GM23338 (cell line): ENCODE measurements at regions not wholly inside any gene's neighbourhood (a gene's known extent, or its start where the extent isn't known, plus 50 kb on each side); places are given as distances from the start of the nearest gene placed in this dataset.
A peak's percentile ranks its signal among the peaks of the same experiment; 100 is the strongest.

ENCODE experiments used
- ATAC-seq: fragments of 200-7000 bp; cut with Tn5 transposase; 3 replicates; pipeline ENCODE4 v1.9.1; 2020
- DNase-seq: peaks from one replicate; pipeline ENCODE4 v3.0.0-alpha.2; 2015; ENCODE audit warnings: low spot score
- H2AFZ ChIP-seq: fragments of 200-600 bp; sonication (generic); 2 replicates; pipeline ENCODE4 v1.8.0; 2016; ENCODE audit warnings: antibody characterized with exemption, mild to moderate bottlenecking, moderate library complexity
- H3F3A ChIP-seq: fragments of 200-600 bp; sonication (generic); replicated peaks from 2 replicates; pipeline ENCODE4 v1.8.0; 2017; ENCODE audit warnings: antibody characterized with exemption, mixed run types, low read depth
- H3K27ac ChIP-seq: fragments of 200-600 bp; sonication (generic); 2 replicates; pipeline ENCODE4 v1.6.1; 2016; ENCODE audit warnings: low read depth
- H3K27me3 ChIP-seq: fragments of 200-600 bp; sonication (generic); 2 replicates; pipeline ENCODE4 v1.8.0; 2016; ENCODE audit warnings: mild to moderate bottlenecking, mixed run types, moderate library complexity; ENCODE audit not compliant: insufficient read depth
- H3K36me3 ChIP-seq: fragments of 200-600 bp; sonication (generic); 2 replicates; pipeline ENCODE4 v1.8.0; 2016; ENCODE audit warnings: mild to moderate bottlenecking; ENCODE audit not compliant: insufficient read depth
- H3K4me1 ChIP-seq: fragments of 200-600 bp; sonication (generic); 2 replicates; pipeline ENCODE4 v1.8.0; 2016; ENCODE audit warnings: mild to moderate bottlenecking, moderate library complexity; ENCODE audit not compliant: insufficient read depth
- H3K4me2 ChIP-seq: fragments of 200-600 bp; sonication (generic); 2 replicates; pipeline ENCODE4 v1.7.1; 2017; ENCODE audit warnings: mixed run types
- H3K4me3 ChIP-seq: fragments of 200-600 bp; sonication (generic); 2 replicates; pipeline ENCODE4 v1.6.1; 2016; ENCODE audit warnings: mixed run types
- H3K79me2 ChIP-seq: fragments of 200-600 bp; sonication (generic); replicated peaks from 2 replicates; pipeline ENCODE4 v1.8.0; 2017; ENCODE audit warnings: mild to moderate bottlenecking; ENCODE audit not compliant: insufficient read depth
- H3K9me2 ChIP-seq: fragments of 200-600 bp; sonication (generic); 2 replicates; pipeline ENCODE4 v1.8.0; 2017; ENCODE audit not compliant: insufficient read depth
- H4K20me1 ChIP-seq: fragments of 200-600 bp; sonication (generic); replicated peaks from 2 replicates; pipeline ENCODE4 v1.8.0; 2017; ENCODE audit warnings: mild to moderate bottlenecking; ENCODE audit not compliant: insufficient read depth
- H3K27ac Mint-ChIP-seq: 2 replicates; pipeline ENCODE4 v1.8.0; 2020; ENCODE audit warnings: inconsistent platforms, mild to moderate bottlenecking, moderate library complexity, mixed read lengths
- H3K27me3 Mint-ChIP-seq: 3 replicates; pipeline ENCODE4 v1.8.0; 2022; ENCODE audit warnings: low read depth, mild to moderate bottlenecking, moderate library complexity, mixed read lengths, inconsistent platforms; ENCODE audit not compliant: insufficient read depth, poor library complexity
- H3K36me3 Mint-ChIP-seq: 3 replicates; pipeline ENCODE4 v1.8.0; 2021; ENCODE audit warnings: low read depth, mild to moderate bottlenecking, inconsistent platforms, moderate library complexity, mixed read lengths
- H3K4me1 Mint-ChIP-seq: 3 replicates; pipeline ENCODE4 v1.8.0; 2020; ENCODE audit warnings: mild to moderate bottlenecking, inconsistent platforms, mixed read lengths
- H3K4me3 Mint-ChIP-seq: 3 replicates; pipeline ENCODE4 v1.8.0; 2021; ENCODE audit warnings: moderate library complexity, mild to moderate bottlenecking, inconsistent platforms, mixed read lengths
- H3K9me3 Mint-ChIP-seq: 3 replicates; pipeline ENCODE4 v1.8.0; 2020; ENCODE audit warnings: moderate library complexity, mild to moderate bottlenecking, inconsistent platforms, mixed read lengths
- CREB1 ChIP-seq: fragments of 250-450 bp; sonication (Bioruptor Pico); IDR thresholded peaks from 2 replicates; pipeline ENCODE4 v1.5.0; 2020; ENCODE audit warnings: low read depth, mild to moderate bottlenecking, moderate library complexity
- CTCF ChIP-seq, 2 experiments: fragments of 200-600 bp in 1 of 2; sonication (generic) in 1 of 2; conservative IDR thresholded peaks; 2 replicates each; pipeline versions ENCODE4 v1.5.1 to v1.6.1; 2016 to 2017; ENCODE audit warnings: antibody characterized with exemption in 2 of 2, low read depth in 2 of 2, mild to moderate bottlenecking in 2 of 2, moderate library complexity in 1 of 2
- ETS1 ChIP-seq: IDR thresholded peaks from 2 replicates; pipeline ENCODE4 v1.6.1; 2016; ENCODE audit warnings: antibody characterized with exemption
- EZH2 ChIP-seq: fragments of 200-600 bp; sonication (generic); IDR thresholded peaks from one replicate; pipeline ENCODE4 v1.8.0; 2017; ENCODE audit warnings: antibody characterized with exemption, mild to moderate bottlenecking, low read depth; ENCODE audit not compliant: unreplicated experiment
- EZH2phosphoT487 ChIP-seq: fragments of 200-600 bp; sonication (generic); IDR thresholded peaks from one replicate; pipeline ENCODE4 v1.8.1; 2018; ENCODE audit warnings: antibody characterized with exemption; ENCODE audit not compliant: unreplicated experiment
- JUNB ChIP-seq: IDR thresholded peaks from one replicate; pipeline ENCODE4 v1.6.1; 2016; ENCODE audit warnings: antibody characterized with exemption; ENCODE audit not compliant: unreplicated experiment
- NANOG ChIP-seq: IDR thresholded peaks from 2 replicates; pipeline ENCODE4 v1.6.1; 2016; ENCODE audit warnings: antibody characterized with exemption, borderline replicate concordance
- POLR2AphosphoS5 ChIP-seq: IDR thresholded peaks from 2 replicates; pipeline ENCODE4 v1.6.1; 2016; ENCODE audit warnings: antibody characterized with exemption, low read depth
- STAT1 ChIP-seq: IDR thresholded peaks from one replicate; pipeline ENCODE4 v1.6.1; 2016; ENCODE audit warnings: antibody characterized with exemption; ENCODE audit not compliant: unreplicated experiment
- ZNF114 ChIP-seq: fragments of 250-450 bp; sonication (Bioruptor Pico); IDR thresholded peaks from 2 replicates; pipeline ENCODE4 v1.5.0; 2020; ENCODE audit warnings: mild to moderate bottlenecking, moderate library complexity
- ZNF331 ChIP-seq: fragments of 250-450 bp; sonication (Bioruptor Pico); IDR thresholded peaks from 2 replicates; pipeline ENCODE4 v1.5.0; 2020; ENCODE audit warnings: low read depth, mild to moderate bottlenecking, moderate library complexity
- ZNF462 ChIP-seq: fragments of 250-450 bp; sonication (Bioruptor Pico); IDR thresholded peaks from 2 replicates; pipeline ENCODE4 v1.5.0; 2020; ENCODE audit warnings: mild to moderate bottlenecking, moderate library complexity

GRCh38 chr2:44107974-44108373 is 60.7 kb upstream of the PPM1B start:
- peaks cover 6% of the 10 kb centered on the region for H3K4me1 ChIP-seq

GRCh38 chr2:44109166-44109565 is 59.5 kb upstream of the PPM1B start:
- peaks cover 7% of the 10 kb centered on the region; the same call in 2 of the 3 replicates for H3K4me1 Mint-ChIP-seq
- peak overlapping the region; percentile 74; the same call in 1 of the 2 replicates for H2AFZ ChIP-seq
- TF ChIP-seq CTCF (conservative IDR thresholded peaks at IDR 0.05; ENCODE audit: low read depth in 2 of 2) (no peak), EZH2phosphoT487 (no peak), POLR2AphosphoS5 (no peak), JUNB (no peak), STAT1 (no peak), ZNF462 (no peak), ZNF114 (CRISPR knock-in tag) (no peak), ZNF331 (CRISPR knock-in tag) (no peak), EZH2 (no peak), NANOG (no peak), CREB1 (no peak), ETS1 (no peak)
- peaks cover 6% of the 10 kb centered on the region for H3K4me1 ChIP-seq
- no peaks in the 10 kb centered on the region for H3K79me2 ChIP-seq
- no peaks in the 10 kb centered on the region for H3K36me3 Mint-ChIP-seq
- peaks cover 7% of the 10 kb centered on the region for H3K9me2 ChIP-seq
- no peaks in the 10 kb centered on the region for H3K27me3 ChIP-seq
- H3K4me2 ChIP-seq = no peak overlapping the region
- H4K20me1 ChIP-seq = no peaks in the 10 kb centered on the region
- H3K4me3 ChIP-seq = no peak overlapping the region
- no peaks in the 10 kb centered on the region; the same call in 2 of the 3 replicates for H3K9me3 Mint-ChIP-seq
- H3K36me3 ChIP-seq = no peaks in the 10 kb centered on the region
- no peak overlapping the region for H3K27ac Mint-ChIP-seq
- DNase-seq (no peak), ATAC-seq (no peak)
- H3K4me3 Mint-ChIP-seq = no peak overlapping the region
- no peak overlapping the region for H3K27ac ChIP-seq
- H3K27me3 Mint-ChIP-seq = peaks cover 1% of the 10 kb centered on the region
- H3F3A ChIP-seq = no peaks in the 10 kb centered on the region

More at GRCh38 chr2:44107974-44108373, 60.7 kb upstream of the PPM1B start:
- Histone ChIP-seq H3F3A (no peaks in the 10 kb centered on the region), H3K79me2 (no peaks in the 10 kb centered on the region), H3K4me3 (no peak overlapping the region), H3K27me3 (no peaks in the 10 kb centered on the region), H4K20me1 (no peaks in the 10 kb centered on the region), H3K9me2 (peaks cover 7% of the 10 kb centered on the region), H3K4me2 (no peak overlapping the region), H2AFZ (peak overlapping the region; percentile 56; the same call in 1 of the 2 replicates), H3K27ac (no peak overlapping the region), H3K36me3 (no peaks in the 10 kb centered on the region)
- no peak overlapping the region for H3K27ac Mint-ChIP-seq
- H3K27me3 Mint-ChIP-seq = no peaks in the 10 kb centered on the region
- H3K4me3 Mint-ChIP-seq = no peak overlapping the region
- H3K9me3 Mint-ChIP-seq = no peaks in the 10 kb centered on the region; the same call in 2 of the 3 replicates
- TF ChIP-seq ZNF331 (CRISPR knock-in tag) (no peak), POLR2AphosphoS5 (no peak), EZH2 (no peak), NANOG (no peak), STAT1 (no peak)
- ATAC-seq = no peak
- no peak for DNase-seq
- H3K4me1 Mint-ChIP-seq = peaks cover 11% of the 10 kb centered on the region
- H3K36me3 Mint-ChIP-seq = no peaks in the 10 kb centered on the region
